ENCODE measurements at regions not wholly inside any gene's neighbourhood (a gene's known extent, or its start where the extent isn't known, plus 50 kb on each side); places are given as distances from the start of the nearest gene placed in this dataset.

GRCh38 chr6:71403422-71404134 lies 115.0 kb downstream of the OGFRL1 start:
- TF ChIP-seq MAX (IDR thresholded peaks at IDR 0.05): no peak
- no peak for TF ChIP-seq RAD21 (IDR thresholded peaks at IDR 0.05; ENCODE audit: low read depth)
- no peak for TF ChIP-seq REST (IDR thresholded peaks at IDR 0.05; ENCODE audit: low read depth)

DNA sequence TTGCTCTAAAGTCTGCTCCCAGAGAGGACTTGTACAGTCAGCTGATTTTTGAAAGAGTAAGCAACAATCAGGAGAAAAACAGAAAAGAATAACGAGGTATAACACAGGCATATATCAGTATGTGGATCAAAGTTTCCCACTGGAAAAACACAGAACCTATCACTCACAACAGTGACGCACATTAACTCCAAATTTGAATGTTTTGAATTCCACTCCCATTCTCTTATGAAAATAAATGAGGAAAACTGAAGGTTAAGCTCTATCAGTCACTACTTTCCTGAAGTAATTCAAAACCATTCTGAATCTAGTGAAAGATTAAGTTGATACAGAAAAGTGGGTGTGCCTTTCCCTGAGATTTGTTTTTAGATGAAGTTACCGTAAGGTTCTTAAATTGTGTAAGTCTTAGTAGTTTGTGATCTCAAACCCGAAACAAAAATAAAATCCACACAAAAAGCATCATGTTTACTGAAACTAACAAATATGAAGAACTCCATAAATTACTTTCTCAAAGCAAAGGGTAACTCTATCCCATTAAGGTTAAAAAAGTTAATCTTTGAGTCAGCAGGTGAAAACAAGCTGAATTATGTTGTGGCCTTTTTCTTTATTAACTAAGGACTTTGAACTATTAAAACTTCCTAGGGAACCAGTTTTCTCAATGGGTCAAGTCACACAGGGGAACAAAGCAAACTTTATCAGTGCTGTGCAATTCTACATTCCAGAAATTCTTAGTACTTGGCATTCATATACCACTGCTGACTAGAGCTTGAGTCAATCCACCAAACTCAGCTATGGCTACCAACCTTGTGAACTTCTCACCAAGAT lies 115.7 kb downstream of the OGFRL1 start:
- peak; percentile 76; the same call in 1 of the 2 replicates for TF ChIP-seq EP300 (IDR thresholded peaks at IDR 0.05; ENCODE audit: borderline replicate concordance)
- 0 out of 2 replicates have a peak, but pooled peaks have one; percentile 48 for TF ChIP-seq YY1 (IDR thresholded peaks at IDR 0.05; ENCODE audit: low read depth)
- peak; percentile 99 for TF ChIP-seq TEAD4 (IDR thresholded peaks at IDR 0.05)
- peak; percentile 76 for TF ChIP-seq NFIC (IDR thresholded peaks at IDR 0.05)
- no peak for TF ChIP-seq EGR1 (IDR thresholded peaks at IDR 0.05)
- TF ChIP-seq MAX (IDR thresholded peaks at IDR 0.05): no peak; the same call in 1 of the 2 replicates
- no peak for TF ChIP-seq TAF1 (IDR thresholded peaks at IDR 0.05; ENCODE audit: low read depth)
- peak; percentile 69 for TF ChIP-seq TCF12 (IDR thresholded peaks at IDR 0.05; ENCODE audit: low read depth)
- TF ChIP-seq CEBPB (IDR thresholded peaks at IDR 0.05): peak; percentile 84
- TF ChIP-seq FOXM1 (IDR thresholded peaks at IDR 0.05; ENCODE audit: borderline replicate concordance, low read depth): peak; percentile 65
- TF ChIP-seq RAD21 (IDR thresholded peaks at IDR 0.05; ENCODE audit: low read depth): no peak
- no peak for TF ChIP-seq REST (IDR thresholded peaks at IDR 0.05; ENCODE audit: low read depth)
- no peak for TF ChIP-seq ZBTB7A (IDR thresholded peaks at IDR 0.05; ENCODE audit: low read depth)
- no peak for TF ChIP-seq CREB1 (IDR thresholded peaks at IDR 0.05; ENCODE audit: low read depth)
- TF ChIP-seq, protein P1, sequence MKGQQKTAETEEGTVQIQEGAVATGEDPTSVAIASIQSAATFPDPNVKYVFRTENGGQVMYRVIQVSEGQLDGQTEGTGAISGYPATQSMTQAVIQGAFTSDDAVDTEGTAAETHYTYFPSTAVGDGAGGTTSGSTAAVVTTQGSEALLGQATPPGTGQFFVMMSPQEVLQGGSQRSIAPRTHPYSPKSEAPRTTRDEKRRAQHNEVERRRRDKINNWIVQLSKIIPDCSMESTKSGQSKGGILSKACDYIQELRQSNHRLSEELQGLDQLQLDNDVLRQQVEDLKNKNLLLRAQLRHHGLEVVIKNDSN (IDR thresholded peaks at IDR 0.05): no peak

DNA sequence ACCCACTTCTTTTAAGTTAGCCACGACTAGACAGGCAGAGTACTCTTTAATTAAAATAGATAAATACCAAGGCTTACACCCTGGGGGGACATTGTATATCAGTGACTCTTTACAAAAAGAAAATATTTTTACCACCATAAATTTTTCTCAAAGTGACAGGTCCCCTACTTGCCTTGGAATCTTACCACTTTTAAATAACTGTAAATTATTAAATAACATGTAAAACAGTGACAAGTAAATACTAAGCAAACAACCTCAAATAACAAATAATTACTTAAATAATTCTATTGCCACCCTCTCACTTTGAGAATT lies 116.3 kb downstream of the OGFRL1 start:
- no peak for TF ChIP-seq ZBTB7A (IDR thresholded peaks at IDR 0.05; ENCODE audit: low read depth)
- no peak for TF ChIP-seq TAF1 (IDR thresholded peaks at IDR 0.05; ENCODE audit: low read depth)
- TF ChIP-seq CEBPB (IDR thresholded peaks at IDR 0.05): no peak
- no peak for TF ChIP-seq YY1 (IDR thresholded peaks at IDR 0.05; ENCODE audit: low read depth)
- TF ChIP-seq, protein P1 (IDR thresholded peaks at IDR 0.05): no peak
- no peak for TF ChIP-seq CREB1 (IDR thresholded peaks at IDR 0.05; ENCODE audit: low read depth)
- no peak for TF ChIP-seq EGR1 (IDR thresholded peaks at IDR 0.05)
- TF ChIP-seq FOXM1 (IDR thresholded peaks at IDR 0.05; ENCODE audit: borderline replicate concordance, low read depth): peak; percentile 50

GRCh38 chr6:71405416-71405815 lies 116.8 kb downstream of the OGFRL1 start:
- TF ChIP-seq MAX (IDR thresholded peaks at IDR 0.05): no peak
- TF ChIP-seq REST (IDR thresholded peaks at IDR 0.05; ENCODE audit: low read depth): no peak
- no peak for TF ChIP-seq YY1 (IDR thresholded peaks at IDR 0.05; ENCODE audit: low read depth)
- TF ChIP-seq ZBTB7A (IDR thresholded peaks at IDR 0.05; ENCODE audit: low read depth): no peak
- no peak for TF ChIP-seq RAD21 (IDR thresholded peaks at IDR 0.05; ENCODE audit: low read depth)

Measured in Ishikawa (cell line).